ENCODE measurements at regions not wholly inside any gene's neighbourhood (a gene's known extent, or its start where the extent isn't known, plus 50 kb on each side); places are given as distances from the start of the nearest gene placed in this dataset.
"Not testable (repeated sequence)": the region's sequence is repeated elsewhere in the genome, so short reads cannot be mapped to it uniquely, and the experiment has no call there.

DNA sequence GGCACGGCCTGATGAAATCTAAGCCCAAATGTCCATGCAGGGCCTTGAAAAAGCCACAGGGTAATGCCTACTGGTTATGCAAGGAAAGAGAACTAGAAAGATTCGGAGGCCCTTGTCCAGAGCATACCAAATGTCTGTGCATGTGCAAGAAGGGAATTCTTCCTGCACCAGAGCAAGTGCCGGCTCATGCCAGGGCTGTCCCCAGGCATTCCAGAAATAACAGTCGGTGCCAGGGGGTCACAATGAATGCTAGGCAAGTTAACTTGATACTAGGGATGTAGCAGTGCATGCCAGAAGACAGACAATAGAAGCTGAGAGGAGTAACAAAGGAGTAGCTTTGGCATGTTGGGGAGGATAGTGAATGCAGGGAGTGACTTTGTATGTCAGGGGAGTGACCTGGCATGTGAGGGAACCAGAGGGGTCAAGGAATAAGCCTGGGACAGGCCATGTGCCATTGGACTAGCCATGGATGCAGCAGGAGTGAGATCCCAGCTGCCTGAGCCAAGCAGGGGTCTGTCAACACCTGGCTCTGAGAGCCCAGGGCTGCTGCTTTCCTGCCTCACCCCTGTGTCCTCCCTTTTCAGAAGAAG, 119.5 kb upstream of the UNC5B start:
- TF ChIP-seq, protein P1, sequence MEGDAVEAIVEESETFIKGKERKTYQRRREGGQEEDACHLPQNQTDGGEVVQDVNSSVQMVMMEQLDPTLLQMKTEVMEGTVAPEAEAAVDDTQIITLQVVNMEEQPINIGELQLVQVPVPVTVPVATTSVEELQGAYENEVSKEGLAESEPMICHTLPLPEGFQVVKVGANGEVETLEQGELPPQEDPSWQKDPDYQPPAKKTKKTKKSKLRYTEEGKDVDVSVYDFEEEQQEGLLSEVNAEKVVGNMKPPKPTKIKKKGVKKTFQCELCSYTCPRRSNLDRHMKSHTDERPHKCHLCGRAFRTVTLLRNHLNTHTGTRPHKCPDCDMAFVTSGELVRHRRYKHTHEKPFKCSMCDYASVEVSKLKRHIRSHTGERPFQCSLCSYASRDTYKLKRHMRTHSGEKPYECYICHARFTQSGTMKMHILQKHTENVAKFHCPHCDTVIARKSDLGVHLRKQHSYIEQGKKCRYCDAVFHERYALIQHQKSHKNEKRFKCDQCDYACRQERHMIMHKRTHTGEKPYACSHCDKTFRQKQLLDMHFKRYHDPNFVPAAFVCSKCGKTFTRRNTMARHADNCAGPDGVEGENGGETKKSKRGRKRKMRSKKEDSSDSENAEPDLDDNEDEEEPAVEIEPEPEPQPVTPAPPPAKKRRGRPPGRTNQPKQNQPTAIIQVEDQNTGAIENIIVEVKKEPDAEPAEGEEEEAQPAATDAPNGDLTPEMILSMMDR (IDR thresholded peaks at IDR 0.05; ENCODE audit: borderline replicate concordance, control extremely low read depth, extremely low read depth, insufficient read depth, missing control alignments) = no peak
- in situ Hi-C loops (cut with MboI; ENCODE audit: low sequenced_read_pairs, unreplicated experiment) = no loop called here
- no peak for DNase-seq (ENCODE audit: low spot score)

DNA sequence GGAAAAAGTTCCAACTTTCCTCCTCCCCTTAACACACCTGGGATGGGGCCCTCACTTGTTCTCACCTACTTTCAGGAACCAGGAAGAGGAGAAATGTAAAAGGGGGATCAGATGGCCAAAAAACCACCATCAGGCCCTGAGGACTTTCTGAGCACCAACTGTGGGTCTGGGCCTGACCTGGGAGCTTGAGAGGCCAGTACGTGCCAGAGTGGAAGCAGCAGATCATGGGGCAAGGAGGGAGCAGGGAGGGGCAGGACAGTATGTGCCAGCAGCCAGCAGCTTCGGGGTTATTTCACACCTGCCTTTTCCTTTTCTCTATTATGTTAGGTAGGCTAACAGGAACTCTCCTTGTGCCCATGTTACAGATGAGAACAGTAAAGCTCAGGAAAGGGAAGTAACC, 118.8 kb upstream of the UNC5B start:
- in situ Hi-C loops (cut with MboI; ENCODE audit: low sequenced_read_pairs, unreplicated experiment) = no loop called here
- TF ChIP-seq, protein P1 (IDR thresholded peaks at IDR 0.05; ENCODE audit: borderline replicate concordance, control extremely low read depth, extremely low read depth, insufficient read depth, missing control alignments) = no peak

GRCh38 chr10:71094712-71095390, 117.5 kb upstream of the UNC5B start:
- TF ChIP-seq, protein P1 (IDR thresholded peaks at IDR 0.05; ENCODE audit: borderline replicate concordance, control extremely low read depth, extremely low read depth, insufficient read depth, missing control alignments) = no peak
- DNase-seq (ENCODE audit: low spot score) = peak; percentile 17
- in situ Hi-C loops (cut with MboI; ENCODE audit: low sequenced_read_pairs, unreplicated experiment) = no loop called here

More for the DNA sequence above, 118.8 kb upstream of the UNC5B start:
- DNase-seq (ENCODE audit: low spot score) = no peak

DNA sequence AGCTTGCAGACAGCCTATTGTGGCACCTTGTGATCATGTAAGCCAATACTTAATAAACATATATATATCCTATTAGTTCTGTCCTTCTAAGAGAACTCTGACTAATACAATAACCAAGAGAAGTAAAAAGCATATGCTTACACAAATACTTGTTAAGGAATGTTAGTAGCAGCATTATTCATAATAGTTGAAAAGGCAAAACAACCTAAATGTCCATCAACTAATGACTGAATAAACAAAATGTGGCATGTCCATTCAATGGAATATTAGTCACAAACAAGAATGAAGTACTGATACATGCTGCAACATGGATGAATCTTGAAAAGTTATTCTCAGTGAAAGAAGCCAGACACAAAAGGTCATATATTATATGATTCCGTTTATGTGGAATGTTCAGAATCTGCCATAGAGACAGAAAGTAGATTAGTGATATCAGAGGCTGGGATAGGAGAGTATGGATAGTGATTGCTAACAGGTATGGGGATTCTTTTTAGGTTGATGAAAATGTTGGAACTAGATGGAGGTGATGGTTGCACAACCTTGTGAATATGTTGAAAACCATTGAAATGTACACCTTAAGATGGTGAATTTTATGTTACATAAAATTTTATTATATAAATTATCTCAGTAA, 112.5 kb upstream of the UNC5B start:
- TF ChIP-seq, protein P1 (IDR thresholded peaks at IDR 0.05; ENCODE audit: borderline replicate concordance, control extremely low read depth, extremely low read depth, insufficient read depth, missing control alignments) = no peak
- in situ Hi-C loops (cut with MboI; ENCODE audit: low sequenced_read_pairs, unreplicated experiment) = no loop called here
- DNase-seq (ENCODE audit: low spot score) = no peak

GRCh38 chr10:71103961-71104360, 108.4 kb upstream of the UNC5B start:
- no peak for DNase-seq (ENCODE audit: low spot score)
- TF ChIP-seq, protein P1 (IDR thresholded peaks at IDR 0.05; ENCODE audit: borderline replicate concordance, control extremely low read depth, extremely low read depth, insufficient read depth, missing control alignments) = no peak
- in situ Hi-C loops (cut with MboI; ENCODE audit: low sequenced_read_pairs, unreplicated experiment) = no loop called here

DNA sequence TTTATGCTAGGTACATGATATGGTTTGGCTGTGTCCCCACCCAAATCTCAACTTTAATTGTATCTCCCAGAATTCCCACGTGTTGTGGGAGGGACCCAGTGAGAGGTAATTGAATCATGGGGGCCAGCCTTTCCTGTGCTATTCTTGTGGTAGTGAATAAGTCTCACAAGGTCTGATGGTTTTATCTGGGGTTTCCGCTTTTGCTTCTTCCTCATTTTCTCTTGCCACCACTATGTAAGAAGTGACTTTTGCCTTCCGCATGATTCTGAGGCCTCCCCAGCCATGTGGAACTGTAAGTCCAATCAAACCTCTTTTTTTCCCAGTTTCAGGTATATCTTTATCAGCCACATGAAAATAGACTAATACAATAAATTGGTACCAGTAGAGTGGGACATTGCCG, 106.2 kb upstream of the UNC5B start:
- in situ Hi-C loops (cut with MboI; ENCODE audit: low sequenced_read_pairs, unreplicated experiment); DNase-seq (ENCODE audit: low spot score): not testable (repeated sequence)

DNA sequence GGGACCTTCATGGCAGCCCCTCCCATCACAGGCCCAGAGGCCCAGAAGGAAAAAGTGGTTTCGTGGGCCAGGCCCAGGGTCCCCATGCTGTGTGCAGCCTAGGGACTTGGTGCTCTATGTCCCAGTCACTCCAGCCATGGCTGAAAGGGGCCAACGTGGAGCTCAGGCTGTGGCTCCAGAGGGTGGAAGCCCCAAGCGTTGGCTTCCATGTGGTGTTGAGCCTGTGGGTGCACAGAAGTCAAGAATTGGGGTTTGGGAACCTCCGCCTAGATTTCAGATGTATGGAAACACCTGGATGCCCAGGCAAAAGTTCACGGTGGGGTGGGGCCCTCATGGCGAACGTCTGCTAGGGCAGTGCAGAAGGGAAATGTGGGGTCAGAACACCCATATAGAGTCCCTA, 105.3 kb upstream of the UNC5B start:
- in situ Hi-C loops (cut with MboI; ENCODE audit: low sequenced_read_pairs, unreplicated experiment); DNase-seq (ENCODE audit: low spot score): not testable (repeated sequence)

GRCh38 chr10:71108042-71108441, 104.3 kb upstream of the UNC5B start:
- DNase-seq (ENCODE audit: low spot score); in situ Hi-C loops (cut with MboI; ENCODE audit: low sequenced_read_pairs, unreplicated experiment): not testable (repeated sequence)

Measured in GM13976 (cell line).